SK-N-SH treated with all-trans-retinoic acid at 6 μM for 48 hours (cell line): ENCODE measurements at regions not wholly inside any gene's neighbourhood (a gene's known extent, or its start where the extent isn't known, plus 50 kb on each side); places are given as distances from the start of the nearest gene placed in this dataset.

ENCODE experiments used
- ARNTL ChIP-seq: fragments of 450-650 bp; formaldehyde crosslinking; IDR thresholded peaks from 2 replicates; pipeline ENCODE4 v1.5.0; 2020; ENCODE audit warnings: low read depth, mild to moderate bottlenecking, moderate library complexity, borderline replicate concordance
- OSR1 ChIP-seq: fragments of 250-450 bp; sonication (Bioruptor Pico); IDR thresholded peaks from 2 replicates; pipeline ENCODE4 v1.8.0; 2022; ENCODE audit warnings: moderate library complexity, mild to moderate bottlenecking, inconsistent platforms
- PATZ1 ChIP-seq: fragments of 250-450 bp; sonication (Bioruptor Pico); IDR thresholded peaks from 2 replicates; pipeline ENCODE4 v1.8.0; 2020; ENCODE audit warnings: mild to moderate bottlenecking, moderate library complexity, borderline replicate concordance
- RARB ChIP-seq: fragments of 250-450 bp; sonication (Bioruptor Pico); IDR thresholded peaks from 2 replicates; pipeline ENCODE4 v1.8.0; 2021; ENCODE audit warnings: mild to moderate bottlenecking, moderate library complexity
- TCF4 ChIP-seq: fragments of 250-450 bp; sonication (Bioruptor Pico); IDR thresholded peaks from 2 replicates; pipeline ENCODE4 v1.8.0; 2021; ENCODE audit warnings: mild to moderate bottlenecking, moderate library complexity, borderline replicate concordance
- ZC3H10 ChIP-seq: fragments of 250-450 bp; sonication (Bioruptor Pico); IDR thresholded peaks from 2 replicates; pipeline ENCODE4 v1.5.1; 2021; ENCODE audit warnings: mild to moderate bottlenecking, moderate library complexity
- ZFP3 ChIP-seq: fragments of 250-450 bp; sonication (Bioruptor Pico); IDR thresholded peaks from 2 replicates; pipeline ENCODE4 v1.5.0; 2020; ENCODE audit warnings: mild to moderate bottlenecking, moderate library complexity
- ZFP30 ChIP-seq: fragments of 450-650 bp; formaldehyde crosslinking; IDR thresholded peaks from 2 replicates; pipeline ENCODE4 v1.5.0; 2022; ENCODE audit warnings: mild to moderate bottlenecking, moderate library complexity
- ZNF8 ChIP-seq: fragments of 450-650 bp; formaldehyde crosslinking; IDR thresholded peaks from 2 replicates; pipeline ENCODE4 v1.5.0; 2020; ENCODE audit warnings: mild to moderate bottlenecking, moderate library complexity
- TF ChIP-seq, protein P1 (sequence below): fragments of 250-450 bp; sonication (Bioruptor Pico); IDR thresholded peaks from 2 replicates; pipeline ENCODE4 v1.8.0; 2021; ENCODE audit warnings: low read depth, mild to moderate bottlenecking, moderate library complexity, borderline replicate concordance
- TF ChIP-seq, protein P2 (sequence below): fragments of 250-450 bp; sonication (Bioruptor Pico); IDR thresholded peaks from 2 replicates; pipeline ENCODE4 v1.5.1; 2021; ENCODE audit warnings: mild to moderate bottlenecking, moderate library complexity

GRCh38 chr6:126919947-126920346 lies 198.5 kb upstream of the RSPO3 start:
- TF ChIP-seq RARB (CRISPR knock-in tag) (no peak), ZC3H10 (no peak), ZFP3 (no peak), PATZ1 (no peak), ARNTL (CRISPR knock-in tag) (no peak), ZNF8 (no peak), ZFP30 (CRISPR knock-in tag) (no peak), OSR1 (CRISPR knock-in tag) (no peak), TCF4 (CRISPR knock-in tag) (no peak)
- TF ChIP-seq, protein P1, sequence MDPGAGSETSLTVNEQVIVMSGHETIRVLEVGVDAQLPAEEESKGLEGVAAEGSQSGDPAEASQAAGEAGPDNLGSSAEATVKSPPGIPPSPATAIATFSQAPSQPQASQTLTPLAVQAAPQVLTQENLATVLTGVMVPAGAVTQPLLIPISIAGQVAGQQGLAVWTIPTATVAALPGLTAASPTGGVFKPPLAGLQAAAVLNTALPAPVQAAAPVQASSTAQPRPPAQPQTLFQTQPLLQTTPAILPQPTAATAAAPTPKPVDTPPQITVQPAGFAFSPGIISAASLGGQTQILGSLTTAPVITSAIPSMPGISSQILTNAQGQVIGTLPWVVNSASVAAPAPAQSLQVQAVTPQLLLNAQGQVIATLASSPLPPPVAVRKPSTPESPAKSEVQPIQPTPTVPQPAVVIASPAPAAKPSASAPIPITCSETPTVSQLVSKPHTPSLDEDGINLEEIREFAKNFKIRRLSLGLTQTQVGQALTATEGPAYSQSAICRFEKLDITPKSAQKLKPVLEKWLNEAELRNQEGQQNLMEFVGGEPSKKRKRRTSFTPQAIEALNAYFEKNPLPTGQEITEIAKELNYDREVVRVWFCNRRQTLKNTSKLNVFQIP (CRISPR knock-in tag): no peak
- TF ChIP-seq, protein P2, sequence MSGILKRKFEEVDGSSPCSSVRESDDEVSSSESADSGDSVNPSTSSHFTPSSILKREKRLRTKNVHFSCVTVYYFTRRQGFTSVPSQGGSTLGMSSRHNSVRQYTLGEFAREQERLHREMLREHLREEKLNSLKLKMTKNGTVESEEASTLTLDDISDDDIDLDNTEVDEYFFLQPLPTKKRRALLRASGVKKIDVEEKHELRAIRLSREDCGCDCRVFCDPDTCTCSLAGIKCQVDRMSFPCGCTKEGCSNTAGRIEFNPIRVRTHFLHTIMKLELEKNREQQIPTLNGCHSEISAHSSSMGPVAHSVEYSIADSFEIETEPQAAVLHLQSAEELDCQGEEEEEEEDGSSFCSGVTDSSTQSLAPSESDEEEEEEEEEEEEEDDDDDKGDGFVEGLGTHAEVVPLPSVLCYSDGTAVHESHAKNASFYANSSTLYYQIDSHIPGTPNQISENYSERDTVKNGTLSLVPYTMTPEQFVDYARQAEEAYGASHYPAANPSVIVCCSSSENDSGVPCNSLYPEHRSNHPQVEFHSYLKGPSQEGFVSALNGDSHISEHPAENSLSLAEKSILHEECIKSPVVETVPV (CRISPR knock-in tag): no peak
